T-helper 2 cell treated with Interferon-gamma antibody and Interleukin-4, amounts not matched to agents 100 ng/mL and 5 ng/mL, for 36 hours (primary cell): ENCODE measurements at regions not wholly inside any gene's neighbourhood (a gene's known extent, or its start where the extent isn't known, plus 50 kb on each side); places are given as distances from the start of the nearest gene placed in this dataset.
"Not testable (repeated sequence)": the region's sequence is repeated elsewhere in the genome, so short reads cannot be mapped to it uniquely, and the experiment has no call there.

Experiments used
- intact Hi-C: fragments of 100-400 bp; cut with micrococcal nuclease; formaldehyde crosslinking; loops from one replicate; pipeline ENCODE4 v1.15.1; 2023

DNA sequence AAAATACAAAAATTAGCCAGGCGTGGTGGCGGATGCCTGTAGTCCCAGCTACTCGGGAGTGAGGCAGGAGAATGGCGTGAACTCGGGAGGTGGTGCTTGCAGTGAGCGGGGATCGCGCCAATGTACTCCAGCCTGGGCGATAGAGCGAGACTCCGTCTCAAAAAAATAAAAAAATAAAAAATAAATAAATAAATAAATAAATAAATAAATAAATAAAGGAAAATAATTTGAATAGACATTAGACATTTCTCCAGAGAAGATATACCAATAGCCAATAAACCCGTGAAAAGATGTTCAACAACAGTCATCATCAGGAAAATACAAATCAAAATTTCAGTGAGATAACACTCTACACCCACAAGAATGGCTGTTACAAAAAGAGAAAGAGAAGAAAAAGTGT, 1302.4 kb upstream of the GYPC start:
- intact Hi-C loops: not testable (repeated sequence)

DNA sequence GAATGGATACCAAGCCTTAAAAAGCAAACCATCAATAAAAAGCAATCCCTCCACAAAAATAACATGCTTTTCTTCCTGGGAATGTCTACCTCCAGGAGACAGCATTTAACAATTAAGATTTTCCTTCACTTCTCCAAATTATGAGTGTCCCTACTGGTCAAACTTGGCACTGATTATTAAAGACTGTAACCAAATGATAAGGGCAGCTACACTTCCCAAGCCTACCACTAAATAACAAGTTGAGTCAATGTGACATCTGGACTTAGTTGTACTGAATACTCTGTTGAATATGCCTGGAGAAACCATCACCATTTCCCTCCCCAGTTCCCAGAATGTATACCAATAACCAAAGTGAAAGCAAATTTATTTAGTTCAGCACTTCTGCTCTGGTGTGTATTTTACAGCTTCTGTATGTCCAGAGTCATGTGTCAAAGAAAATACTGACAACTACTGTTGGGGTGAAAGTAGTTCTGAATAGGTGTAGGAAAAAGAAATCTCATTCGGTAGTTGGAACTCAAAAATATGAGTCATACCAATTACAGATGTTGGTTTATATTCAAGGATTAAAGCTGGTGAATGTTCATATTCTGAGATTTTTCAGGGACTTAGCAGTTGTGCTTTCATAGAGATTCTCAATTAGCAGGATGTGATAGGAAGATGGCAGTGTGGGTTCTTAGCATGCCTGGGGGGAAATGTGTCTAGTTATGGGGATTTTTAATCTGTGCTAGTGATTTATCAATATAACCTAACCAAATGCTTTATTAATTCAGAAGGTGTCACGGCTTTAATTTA, 1291.6 kb upstream of the GYPC start:
- intact Hi-C loops: no loop called here

DNA sequence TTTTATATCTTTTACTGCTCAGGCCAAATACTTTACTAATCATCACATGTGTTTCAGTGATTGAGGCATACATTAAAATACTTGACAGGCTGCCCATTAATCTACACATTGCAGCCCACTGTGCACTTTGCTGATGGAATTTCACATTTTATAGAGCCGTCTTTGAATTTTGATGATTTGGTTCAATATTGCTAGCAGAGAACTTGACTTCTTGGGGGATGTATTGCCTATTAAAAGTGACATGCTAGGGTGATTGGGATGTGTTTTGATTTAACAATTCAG, 1291.0 kb upstream of the GYPC start:
- intact Hi-C loops: no loop called here

GRCh38 chr2:125371867-125372266, 1284.1 kb upstream of the GYPC start:
- intact Hi-C loops: no loop called here

- intact Hi-C loops: no loop called here
Observed at GRCh38 chr2:125373293-125373692, 1282.7 kb upstream of the GYPC start.

GRCh38 chr2:125386074-125386473, 1269.9 kb upstream of the GYPC start:
- intact Hi-C loops: no loop called here

- intact Hi-C loops: no loop called here
Observed at GRCh38 chr2:125397535-125398251, 1258.3 kb upstream of the GYPC start.

DNA sequence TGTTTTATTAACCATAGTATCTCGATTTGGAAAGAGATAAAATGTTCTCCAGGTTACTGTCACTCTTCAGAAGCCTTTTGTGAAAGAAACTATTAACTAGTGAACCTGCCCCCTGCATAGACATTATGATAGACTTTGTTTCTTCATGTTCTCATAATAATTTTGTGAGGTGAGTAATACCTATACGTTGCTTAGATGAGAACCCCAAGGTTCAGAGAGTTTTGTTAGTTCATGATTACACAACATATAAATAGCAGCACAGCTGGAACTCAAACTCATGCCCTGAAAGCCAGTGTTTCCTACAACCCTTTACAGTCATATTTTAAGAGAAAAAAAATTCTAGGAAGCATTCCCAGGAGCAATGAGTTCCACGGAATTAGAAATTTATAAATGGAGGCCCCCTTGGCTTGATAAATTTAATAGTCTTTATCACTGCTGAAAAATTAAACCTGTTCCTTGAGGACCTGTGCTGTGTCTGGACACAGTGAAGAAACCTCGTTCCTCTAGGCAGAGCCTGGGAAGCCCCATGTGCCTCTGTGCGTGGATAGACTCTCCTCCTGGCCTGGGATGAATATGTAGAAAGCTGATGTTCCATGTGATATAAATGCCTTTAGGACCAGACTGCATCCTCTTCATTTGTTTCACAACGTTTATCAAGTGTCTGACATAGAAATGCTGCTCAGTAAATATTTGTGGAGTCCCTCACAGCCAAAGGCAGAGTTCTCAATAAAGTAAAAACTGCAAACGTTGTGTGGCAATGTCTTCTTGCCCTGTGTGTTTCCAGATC, 1257.0 kb upstream of the GYPC start:
- intact Hi-C loops: no loop called here

GRCh38 chr2:125405816-125406215, 1250.1 kb upstream of the GYPC start:
- intact Hi-C loops: no loop called here

- intact Hi-C loops: no loop called here
Observed at GRCh38 chr2:125408874-125409538, 1247.0 kb upstream of the GYPC start.

DNA sequence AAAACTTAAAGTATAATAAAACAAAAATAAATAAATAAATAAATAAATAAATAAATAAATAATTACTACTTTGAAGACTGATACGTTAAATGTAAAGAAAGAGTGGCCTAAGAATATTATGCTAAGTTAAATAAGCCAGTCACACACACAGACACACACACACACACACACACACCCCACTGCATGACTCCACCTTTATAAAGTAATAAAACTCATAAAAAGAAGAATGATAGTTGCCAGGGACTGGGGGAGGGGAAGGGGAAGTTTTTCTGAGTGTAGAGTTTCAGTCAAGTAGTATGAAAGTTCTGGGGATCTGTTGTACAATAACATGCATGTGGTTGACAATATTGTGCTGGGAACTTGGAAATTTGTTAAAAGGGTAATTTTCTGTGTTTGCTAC, 1237.5 kb upstream of the GYPC start:
- intact Hi-C loops: no loop called here

- intact Hi-C loops: not testable (repeated sequence)
Observed at GRCh38 chr2:125422198-125422770, 1233.7 kb upstream of the GYPC start.

DNA sequence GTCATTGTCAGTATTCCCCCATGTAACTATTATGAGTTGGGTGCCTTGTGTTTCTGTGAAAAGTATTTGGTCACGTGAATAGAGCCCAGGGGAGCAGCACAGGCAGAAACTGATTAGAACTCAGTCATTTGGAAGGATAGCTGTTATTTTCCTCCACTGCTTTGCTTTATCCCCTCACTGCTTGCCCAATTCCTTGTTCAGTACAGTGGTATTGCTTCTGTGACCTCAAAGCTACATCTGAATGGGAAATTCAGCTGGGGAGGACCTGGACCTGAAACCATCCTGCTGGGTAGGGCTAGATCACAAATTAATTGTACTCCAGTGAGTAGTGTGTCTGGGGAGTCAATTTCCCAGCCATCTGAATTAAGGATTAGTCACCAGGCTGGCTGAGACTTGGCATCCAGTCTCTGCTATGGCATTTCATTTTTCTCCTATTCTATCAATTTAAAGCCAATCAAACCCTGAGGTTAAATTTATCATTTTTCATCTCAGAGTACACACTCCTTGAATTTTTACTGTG, 1231.6 kb upstream of the GYPC start:
- intact Hi-C loops: no loop called here

DNA sequence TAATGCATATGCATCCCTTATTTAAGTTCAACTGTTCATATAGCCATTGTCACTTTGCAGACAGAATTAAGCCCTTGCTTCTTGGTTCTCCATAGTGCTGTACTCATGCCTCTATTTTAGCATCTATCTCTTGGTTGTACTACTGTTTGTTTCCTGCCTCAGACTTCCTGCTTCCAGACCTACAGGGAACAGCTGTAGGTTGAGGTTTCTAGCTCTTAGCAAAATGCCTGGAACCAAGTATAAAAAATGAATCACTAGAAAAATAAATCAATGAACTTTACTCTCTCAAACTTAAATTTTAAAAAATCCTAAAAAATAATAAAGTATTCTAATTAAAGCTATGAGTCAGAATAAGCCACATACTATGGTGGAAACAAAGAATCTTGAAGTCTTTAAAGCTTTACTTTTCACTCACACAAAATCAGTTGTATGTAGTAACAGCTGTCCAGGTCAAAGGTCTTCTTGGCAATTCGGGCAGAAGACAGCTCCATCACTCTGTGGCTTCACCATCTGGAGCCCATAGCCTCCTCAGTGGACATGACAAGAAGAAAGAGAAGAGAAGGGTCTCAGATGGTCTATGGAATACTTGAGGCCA, 1228.1 kb upstream of the GYPC start:
- intact Hi-C loops: no loop called here

- intact Hi-C loops: no loop called here
Observed at GRCh38 chr2:125444106-125444505, 1211.9 kb upstream of the GYPC start.

DNA sequence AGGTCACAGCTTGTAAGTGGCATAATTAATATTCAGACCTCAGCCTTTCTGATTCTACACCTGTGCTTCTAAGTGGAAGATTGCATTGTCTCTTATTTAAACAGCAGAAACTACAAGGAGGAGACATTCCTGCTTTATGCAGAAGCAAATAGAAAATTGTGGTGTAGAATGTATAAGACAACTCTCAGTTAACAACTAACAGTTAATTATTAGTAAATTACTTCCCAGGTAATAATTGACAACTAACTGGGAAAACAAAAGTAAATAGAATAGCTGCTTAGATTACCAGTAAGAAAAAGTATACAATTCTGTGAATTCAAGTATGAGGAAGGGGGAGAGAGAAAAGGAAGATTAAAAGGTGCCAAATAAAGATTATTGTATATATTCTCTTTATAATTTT, 1210.5 kb upstream of the GYPC start:
- intact Hi-C loops: no loop called here

GRCh38 chr2:125450092-125450491, 1205.9 kb upstream of the GYPC start:
- intact Hi-C loops: no loop called here

GRCh38 chr2:125455110-125455509, 1200.8 kb upstream of the GYPC start:
- intact Hi-C loops: no loop called here

GRCh38 chr2:125456693-125457363, 1199.1 kb upstream of the GYPC start:
- intact Hi-C loops: no loop called here

DNA sequence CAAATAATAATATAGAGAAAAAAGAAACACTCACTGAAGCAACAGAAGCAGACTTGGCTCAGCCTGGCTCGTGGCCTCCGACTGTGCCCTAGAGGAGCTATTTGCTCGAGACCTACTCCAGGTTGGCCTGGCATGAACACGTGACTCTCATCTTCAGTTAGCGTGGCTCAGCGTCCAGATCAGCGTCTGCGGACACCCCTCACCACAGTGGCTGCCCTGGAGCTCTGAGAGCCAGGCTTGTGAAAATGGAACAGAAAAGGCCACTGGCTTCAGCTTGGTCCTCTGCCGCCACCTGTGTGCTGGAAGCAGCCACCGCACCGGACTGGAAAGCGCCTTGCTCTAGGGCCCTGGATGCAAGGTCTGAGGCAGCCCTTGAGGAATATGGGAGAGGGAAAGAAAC, 1184.0 kb upstream of the GYPC start:
- intact Hi-C loops: no loop called here
